Prostate gland (tissue), 2 donors: ENCODE measurements at regions not wholly inside any gene's neighbourhood (a gene's known extent, or its start where the extent isn't known, plus 50 kb on each side); places are given as distances from the start of the nearest gene placed in this dataset.

Source experiments
- DNase-seq: peaks from one replicate; pipeline ENCODE4 v3.0.0-alpha.2; 2019; ENCODE audit warnings: low spot score
- H3K27ac ChIP-seq, 2 donors: fragments of 200-600 bp; sonication (generic); 2 replicates each; pipeline ENCODE4 v1.5.1; 2017 to 2019
- H3K27me3 ChIP-seq: fragments of 200-600 bp; sonication (generic); replicated peaks from 2 replicates; pipeline ENCODE4 v1.5.1; 2019; ENCODE audit not compliant: insufficient read depth
- H3K36me3 ChIP-seq, 2 donors: fragments of 200-600 bp; sonication (generic); 1 replicate in 1 of 2; 2 replicates in 1 of 2; pipeline versions ENCODE4 v1.5.1 to v1.8.1; 2017 to 2019
- H3K4me1 ChIP-seq: fragments of 200-600 bp; sonication (generic); replicated peaks from 2 replicates; pipeline ENCODE4 v1.5.1; 2019
- H3K4me3 ChIP-seq, 2 donors: fragments of 200-600 bp; sonication (generic); 2 replicates each; pipeline ENCODE4 v1.5.1; 2017 to 2019
- H3K9me3 ChIP-seq: fragments of 200-600 bp; sonication (generic); 2 replicates; pipeline ENCODE4 v1.5.1; 2017
- CTCF ChIP-seq, 4 experiments: fragments of 200-600 bp in 2 of 4; fragments of 450-650 bp in 2 of 4; sonication (generic) in 2 of 4; IDR thresholded peaks; 1 replicate in 3 of 4; 2 replicates in 1 of 4; pipeline ENCODE4 v1.5.1; 2016 to 2019; ENCODE audit warnings: antibody characterized with exemption in 4 of 4, mild to moderate bottlenecking in 2 of 4, moderate library complexity in 2 of 4
- POLR2A ChIP-seq: fragments of 450-650 bp; IDR thresholded peaks from one replicate; pipeline ENCODE4 v1.6.1; 2016; ENCODE audit warnings: antibody characterized with exemption, mild to moderate bottlenecking
- POLR2AphosphoS5 ChIP-seq: sonication (generic); formaldehyde crosslinking; IDR thresholded peaks from one replicate; pipeline ENCODE4 v1.6.1; 2017; ENCODE audit warnings: antibody characterized with exemption
- WGBS: methylation state at CpG from one replicate; pipeline ENCODE4 v1.1.5; 2018; 5-methylcytosine and 5-hydroxymethylcytosine counted together
- intact Hi-C: fragments of 100-400 bp; cut with DNase I; formaldehyde crosslinking; loops from one replicate; pipeline ENCODE4 v1.14.2; 2022

- intact Hi-C loops = no loop called here
- no peaks in the 10 kb centered on the region for H3K27me3 ChIP-seq
- TF ChIP-seq CTCF (IDR thresholded peaks at IDR 0.05) = no peak
- H3K4me1 ChIP-seq = no peaks in the 10 kb centered on the region
- H3K9me3 ChIP-seq = no peaks in the 10 kb centered on the region
- H3K36me3 ChIP-seq = no peaks in the 10 kb centered on the region
- H3K4me3 ChIP-seq = no peak overlapping the region
- no peak for DNase-seq
- no peak overlapping the region for H3K27ac ChIP-seq
Observed at GRCh38 chr5:125798307-125798706, 624.9 kb upstream of the GRAMD2B start.

DNA sequence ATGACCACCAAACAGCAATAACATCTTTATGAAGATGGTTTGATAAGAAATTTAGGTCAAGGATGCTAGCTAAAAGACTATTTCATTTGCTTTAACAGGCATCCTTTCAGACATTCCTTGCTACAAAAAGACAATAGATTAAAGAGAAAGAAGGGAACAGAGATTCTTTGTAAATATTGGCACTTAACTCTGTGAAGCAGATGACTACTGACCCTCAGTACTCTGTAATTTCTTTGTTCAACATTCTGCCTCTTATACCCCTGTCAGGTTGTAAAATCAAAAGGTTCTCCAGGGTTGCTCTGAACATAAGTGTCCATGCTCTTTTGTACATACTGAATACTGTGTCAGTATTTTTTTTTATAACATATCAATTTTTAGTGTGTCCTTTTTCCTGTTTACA lies 610.6 kb upstream of the GRAMD2B start:
- H3K27me3 ChIP-seq = no peaks in the 10 kb centered on the region
- no peaks in the 10 kb centered on the region for H3K36me3 ChIP-seq
- no peak for DNase-seq
- intact Hi-C loops = no loop called here
- no peak overlapping the region for H3K27ac ChIP-seq
- H3K9me3 ChIP-seq = no peaks in the 10 kb centered on the region
- TF ChIP-seq POLR2A (no peak), POLR2AphosphoS5 (no peak), CTCF (IDR thresholded peaks at IDR 0.05) (no peak)
- H3K4me3 ChIP-seq = no peak overlapping the region
- H3K4me1 ChIP-seq = no peaks in the 10 kb centered on the region

DNA sequence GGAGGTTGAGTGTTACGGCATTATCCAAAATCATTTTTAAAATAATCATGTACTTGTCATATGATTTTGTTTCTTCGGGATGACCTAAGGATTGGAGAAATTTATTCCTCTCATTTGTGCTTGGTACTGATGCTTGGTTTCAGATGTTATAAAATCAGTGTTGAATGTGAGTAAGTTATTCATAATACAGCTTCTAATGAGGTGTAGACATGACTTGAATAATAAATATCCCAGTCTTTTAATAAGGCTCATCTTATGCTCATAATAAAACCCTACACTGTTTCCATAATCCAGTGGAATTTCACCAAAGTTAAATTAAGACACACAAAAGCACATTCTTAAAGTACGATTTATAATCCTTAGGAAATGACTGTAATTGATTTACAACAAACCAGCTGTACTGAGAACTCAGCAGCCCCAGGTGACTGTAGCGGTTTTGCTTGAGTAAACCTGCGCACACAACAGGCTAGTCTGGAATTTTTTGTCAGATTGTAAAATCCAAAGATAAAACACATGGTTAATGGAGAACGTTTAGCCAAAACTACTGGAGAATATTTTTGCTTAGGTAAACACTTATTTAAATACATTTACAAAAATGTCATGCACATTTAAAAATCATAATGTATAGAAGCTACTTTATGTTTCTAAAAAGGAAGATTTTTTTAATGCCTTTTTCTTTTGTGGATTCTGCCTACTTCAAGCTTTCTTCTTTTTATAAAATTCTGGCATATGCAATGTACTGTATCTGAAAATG lies 609.8 kb upstream of the GRAMD2B start:
- Histone ChIP-seq H3K9me3 (no peaks in the 10 kb centered on the region), H3K36me3 (no peaks in the 10 kb centered on the region), H3K4me3 (no peak overlapping the region), H3K27ac (no peak overlapping the region), H3K27me3 (no peaks in the 10 kb centered on the region), H3K4me1 (no peaks in the 10 kb centered on the region)
- intact Hi-C loops = no loop called here
- no peak for TF ChIP-seq POLR2A
- no peak for TF ChIP-seq CTCF (IDR thresholded peaks at IDR 0.05)
- TF ChIP-seq POLR2AphosphoS5 = no peak
- DNase-seq = no peak
- WGBS = 62% methylated on average over 6 of the region's 6 CpGs

DNA sequence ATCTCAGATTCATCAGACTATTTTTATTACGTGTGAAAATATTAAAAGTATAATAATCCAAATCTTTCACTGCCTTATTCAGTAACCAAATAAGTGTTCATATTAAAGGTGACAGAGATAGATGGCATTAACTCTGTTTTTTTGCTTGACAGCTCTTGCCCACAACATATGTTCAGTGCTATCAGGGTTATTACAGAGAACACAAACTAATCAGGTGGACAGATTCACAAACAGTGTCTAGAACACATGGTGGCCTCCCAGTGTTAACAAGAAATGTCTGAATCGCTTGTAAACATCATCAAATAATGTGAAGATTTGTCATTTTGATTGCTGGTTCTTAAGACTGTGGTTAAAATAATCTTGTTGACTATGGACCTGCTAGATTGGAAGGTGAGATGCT lies 609.1 kb upstream of the GRAMD2B start:
- no peaks in the 10 kb centered on the region for H3K9me3 ChIP-seq
- H3K4me3 ChIP-seq = no peak overlapping the region
- intact Hi-C loops = no loop called here
- H3K27ac ChIP-seq = no peak overlapping the region
- H3K27me3 ChIP-seq = no peaks in the 10 kb centered on the region
- no peaks in the 10 kb centered on the region for H3K36me3 ChIP-seq
- H3K4me1 ChIP-seq = no peaks in the 10 kb centered on the region
- WGBS = 82% methylated on average over 2 of the region's 2 CpGs
- TF ChIP-seq POLR2AphosphoS5 (no peak), CTCF (IDR thresholded peaks at IDR 0.05) (no peak), POLR2A (no peak)
- no peak for DNase-seq

DNA sequence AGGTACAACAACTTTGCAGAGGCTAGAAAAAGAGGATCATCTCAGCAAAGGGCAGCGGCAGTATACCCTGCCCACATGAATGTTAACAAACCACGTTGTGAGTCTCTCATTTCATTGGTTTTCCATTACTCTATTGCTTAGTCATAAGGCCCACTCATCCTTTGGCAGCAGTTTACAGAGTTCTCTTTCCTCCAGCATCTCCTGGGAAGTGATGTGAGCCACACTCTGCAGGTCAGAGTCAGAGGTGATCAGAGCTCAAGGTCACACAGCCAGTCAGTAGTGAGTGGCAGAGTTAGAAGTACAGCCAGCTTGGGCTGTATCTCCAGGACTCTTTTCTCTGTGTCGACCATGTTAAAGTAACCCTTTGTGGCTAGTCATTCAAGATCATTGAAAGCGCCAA lies 599.6 kb upstream of the GRAMD2B start:
- Histone ChIP-seq H3K4me3 (no peak overlapping the region), H3K9me3 (no peaks in the 10 kb centered on the region), H3K36me3 (no peaks in the 10 kb centered on the region), H3K27ac (no peak overlapping the region), H3K4me1 (no peaks in the 10 kb centered on the region), H3K27me3 (no peaks in the 10 kb centered on the region)
- 88% methylated on average over 4 of the region's 4 CpGs for WGBS
- no peak for DNase-seq
- TF ChIP-seq POLR2A (no peak), POLR2AphosphoS5 (no peak), CTCF (IDR thresholded peaks at IDR 0.05) (no peak)
- intact Hi-C loops = no loop called here
